Skin of body (tissue), 1 donor: ENCODE measurements at regions not wholly inside any gene's neighbourhood (a gene's known extent, or its start where the extent isn't known, plus 50 kb on each side); places are given as distances from the start of the nearest gene placed in this dataset.

Source experiments
- DNase-seq: peaks from one replicate; lab custom pipeline; 2025; lab: John Stamatoyannopoulos, UW

GRCh38 chr13:66071608-66072007 is 1158.5 kb downstream of the PCDH9 start:
- DNase-seq = no peak

GRCh38 chr13:66071029-66071428 is 1159.1 kb downstream of the PCDH9 start:
- no peak for DNase-seq

- DNase-seq = no peak
These were observed 1160.6 kb downstream of the PCDH9 start for GRCh38 chr13:66069570-66069969.

DNA sequence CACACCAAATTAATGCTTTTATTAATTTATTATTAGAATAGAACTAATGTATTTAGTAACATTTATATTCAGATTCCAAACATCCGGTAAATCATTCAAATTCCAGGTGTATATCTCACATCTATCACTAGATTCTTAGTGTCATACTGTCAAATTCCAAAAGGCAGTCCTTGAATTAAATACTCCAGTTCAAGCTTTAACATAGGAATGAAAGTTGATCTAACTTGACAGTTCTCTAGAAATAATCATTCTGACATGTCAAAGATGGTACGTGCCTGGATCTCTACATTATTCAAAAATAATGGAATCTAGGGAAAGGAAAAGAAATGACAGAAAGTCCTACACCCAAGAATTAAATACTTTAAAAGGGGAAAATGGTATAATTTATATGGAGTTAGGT is 1161.5 kb downstream of the PCDH9 start:
- no peak for DNase-seq

GRCh38 chr13:66048888-66049287 is 1181.2 kb downstream of the PCDH9 start:
- no peak for DNase-seq

DNA sequence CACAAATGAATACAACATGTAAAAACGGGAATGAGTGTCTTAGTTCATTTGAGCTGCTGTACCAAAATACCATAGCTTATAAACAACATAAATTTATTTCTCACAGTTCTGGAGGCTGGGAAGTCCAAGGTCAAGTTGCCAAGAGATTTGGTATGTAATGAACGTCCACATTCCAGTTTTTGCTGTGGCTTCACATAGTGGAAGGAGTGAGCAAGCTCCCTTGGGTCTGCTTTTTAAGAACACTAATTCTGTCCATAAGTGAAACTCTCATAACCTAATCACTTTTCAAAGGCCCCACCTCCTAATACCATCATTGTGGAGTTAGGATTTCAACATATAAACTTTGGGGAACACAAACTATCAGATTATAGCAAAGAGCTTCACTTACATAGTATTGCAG is 1189.6 kb downstream of the PCDH9 start:
- no peak for DNase-seq

- no peak for DNase-seq
These were observed 1193.0 kb downstream of the PCDH9 start for GRCh38 chr13:66037096-66037495.

GRCh38 chr13:66036636-66037035 is 1193.5 kb downstream of the PCDH9 start:
- DNase-seq = no peak

DNA sequence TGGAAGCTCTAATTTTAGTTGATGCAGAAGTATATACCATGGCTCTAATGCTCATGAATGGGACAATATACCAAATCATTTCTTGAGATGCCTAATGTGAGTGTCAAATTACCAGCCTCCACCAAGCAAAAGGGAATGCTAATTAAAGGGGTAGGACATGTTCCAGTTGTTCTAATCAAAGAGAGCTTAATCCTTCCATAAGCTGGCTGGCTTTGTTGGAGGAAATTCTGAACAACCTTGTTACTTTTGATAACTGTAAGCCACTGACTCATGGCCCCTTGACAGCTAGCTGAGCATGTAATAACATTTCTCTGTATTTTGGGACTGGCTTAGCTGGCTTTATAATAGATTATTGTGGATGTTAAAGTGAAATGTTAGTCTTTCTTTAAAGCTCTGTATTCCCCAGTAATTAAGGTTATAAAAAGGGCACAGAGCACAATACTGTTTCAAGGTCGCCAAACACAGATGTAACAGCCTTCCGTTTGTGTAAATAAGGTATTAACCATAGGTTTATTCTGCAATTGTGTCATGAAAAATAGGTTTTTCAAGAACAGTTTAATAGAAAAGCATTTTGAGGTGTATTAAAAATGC is 1194.0 kb downstream of the PCDH9 start:
- DNase-seq = no peak

- DNase-seq = no peak
These were observed 1196.2 kb downstream of the PCDH9 start for GRCh38 chr13:66033924-66034323.

- no peak for DNase-seq
These were observed 1208.3 kb downstream of the PCDH9 start for GRCh38 chr13:66021846-66022245.

DNA sequence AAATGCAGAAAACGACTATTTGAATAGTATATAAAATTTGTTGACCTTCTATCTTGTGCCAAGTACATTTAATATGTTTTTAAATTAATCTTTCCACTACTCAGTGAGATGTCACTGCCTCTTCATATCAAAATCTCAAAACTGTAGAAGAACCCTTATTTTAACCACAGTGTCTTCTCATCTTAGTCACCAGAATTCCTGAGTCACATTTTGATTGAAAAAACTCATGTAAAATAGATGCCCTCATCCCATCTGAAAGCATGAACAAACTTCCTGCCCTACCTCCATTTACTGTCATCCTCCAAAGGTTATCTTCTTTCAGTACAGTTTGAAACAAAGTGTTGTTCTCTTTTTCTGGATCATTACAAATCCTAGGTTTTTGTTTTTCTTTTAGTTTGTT is 1215.4 kb downstream of the PCDH9 start:
- DNase-seq = no peak

GRCh38 chr13:66009241-66009640 is 1220.9 kb downstream of the PCDH9 start:
- DNase-seq = no peak

DNA sequence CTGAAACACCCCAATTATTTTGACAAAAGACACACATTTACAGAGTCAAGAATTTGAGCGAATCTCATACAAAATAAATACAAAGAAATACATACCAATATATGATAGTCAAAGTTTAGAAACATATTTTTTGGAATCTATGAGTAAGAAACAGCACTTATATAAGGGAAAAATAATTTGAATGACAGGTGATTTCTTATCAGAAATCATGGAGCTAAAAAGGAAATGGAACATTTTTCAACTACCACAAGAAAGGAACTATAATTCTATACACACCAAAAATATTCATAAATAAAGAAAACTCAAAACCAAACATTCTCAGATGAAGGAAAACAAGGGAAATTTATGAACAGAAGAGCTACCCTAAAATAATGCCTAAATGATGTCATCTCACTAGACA is 1226.6 kb downstream of the PCDH9 start:
- no peak for DNase-seq

DNA sequence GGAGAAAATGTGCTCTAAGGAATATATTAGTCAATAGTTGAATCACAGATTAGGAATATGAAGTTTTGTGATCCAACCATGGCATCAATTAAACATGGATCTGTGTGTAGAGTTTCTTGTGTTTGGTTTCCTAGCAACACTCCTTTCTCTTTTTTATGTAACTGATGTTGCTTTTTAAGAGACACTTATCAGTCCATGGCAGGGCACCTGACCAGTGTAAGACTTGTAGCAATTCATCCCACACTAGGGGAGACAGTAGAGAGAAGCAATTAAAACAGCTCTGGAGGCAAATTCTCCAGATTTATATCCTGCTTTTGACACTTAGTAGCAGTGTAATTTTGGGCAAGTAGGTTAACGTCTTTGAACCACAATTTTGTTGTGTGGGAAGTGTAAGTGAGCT is 1229.0 kb downstream of the PCDH9 start:
- no peak for DNase-seq

DNA sequence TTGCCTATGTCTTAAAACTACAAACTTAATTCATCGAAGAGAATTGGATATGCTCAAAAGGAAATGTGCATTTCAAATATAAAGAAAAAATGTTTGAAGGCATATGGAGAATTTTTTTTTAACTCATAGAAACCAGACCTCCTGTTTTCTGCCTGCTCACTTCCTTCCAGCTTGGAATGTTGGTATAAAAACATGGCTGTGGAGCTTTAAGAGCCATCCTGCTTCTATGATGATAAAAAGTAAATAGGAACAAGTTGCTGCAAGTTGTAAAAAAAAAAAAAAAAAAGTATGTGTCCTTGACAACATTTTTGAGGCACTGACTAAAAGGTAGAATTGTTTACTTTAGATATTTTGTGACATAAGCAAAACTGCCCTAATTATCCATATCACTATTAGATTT is 1230.7 kb downstream of the PCDH9 start:
- no peak for DNase-seq

DNA sequence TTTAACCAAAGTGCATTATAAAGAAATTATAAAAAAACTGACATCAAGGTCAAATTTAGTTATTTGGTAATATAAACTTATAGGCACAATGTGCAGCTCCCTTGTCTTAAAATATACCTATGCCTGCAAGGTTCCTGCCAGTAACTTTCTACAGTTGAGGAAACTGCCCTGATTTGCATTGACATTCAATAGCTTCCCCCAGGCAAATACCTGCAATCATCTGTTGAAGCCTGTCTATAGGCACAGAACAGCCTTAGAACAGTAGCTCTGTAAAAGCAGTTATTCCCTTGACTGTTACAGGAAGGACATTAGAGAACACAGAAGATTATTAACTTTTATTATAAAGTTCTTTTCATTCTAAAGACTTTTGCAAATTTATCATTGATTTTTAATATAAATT is 1239.5 kb downstream of the PCDH9 start:
- DNase-seq = no peak

- DNase-seq = no peak
These were observed 1244.5 kb downstream of the PCDH9 start for GRCh38 chr13:65985612-65986011.

DNA sequence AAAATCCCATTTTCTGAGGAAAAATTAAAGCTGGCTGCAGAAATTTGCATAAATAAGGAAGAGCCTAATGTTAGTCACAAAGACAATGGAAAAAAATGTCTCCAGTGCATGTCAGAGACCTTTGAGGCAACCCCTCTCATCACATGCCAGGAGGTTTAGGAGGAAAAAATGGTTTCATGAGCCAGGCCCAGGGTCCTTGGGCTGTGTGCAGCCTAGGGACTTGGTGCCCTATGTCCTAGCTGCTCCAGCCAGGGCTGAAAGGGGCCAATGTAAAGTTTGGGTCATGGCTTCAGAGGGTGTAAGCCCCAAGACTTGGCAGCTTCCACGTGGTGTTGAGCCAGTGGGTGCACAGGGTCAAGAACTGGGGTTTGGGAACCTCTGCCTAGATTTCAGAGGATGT is 1252.6 kb downstream of the PCDH9 start:
- no peak for DNase-seq

DNA sequence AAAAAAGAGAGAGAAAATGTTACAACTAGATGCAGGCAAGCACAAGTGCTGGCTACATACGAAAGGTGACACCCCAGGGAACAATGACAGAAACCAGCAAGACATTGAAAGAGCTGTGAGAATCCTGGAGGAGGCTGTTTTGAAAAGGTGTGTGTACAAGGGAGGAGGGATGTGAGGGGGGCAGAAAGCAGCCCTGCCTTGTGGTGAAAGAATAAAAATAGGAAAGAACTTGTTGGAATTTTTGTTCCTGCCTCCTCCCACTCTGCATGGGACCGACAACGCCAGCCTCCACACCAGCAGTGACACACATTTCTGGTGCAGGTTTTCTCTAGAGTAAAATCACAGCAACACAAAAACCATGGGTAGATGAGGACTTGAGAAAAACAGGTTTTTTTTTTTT is 1258.6 kb downstream of the PCDH9 start:
- DNase-seq = no peak

- no peak for DNase-seq
These were observed 1263.1 kb downstream of the PCDH9 start for GRCh38 chr13:65966991-65967451.

DNA sequence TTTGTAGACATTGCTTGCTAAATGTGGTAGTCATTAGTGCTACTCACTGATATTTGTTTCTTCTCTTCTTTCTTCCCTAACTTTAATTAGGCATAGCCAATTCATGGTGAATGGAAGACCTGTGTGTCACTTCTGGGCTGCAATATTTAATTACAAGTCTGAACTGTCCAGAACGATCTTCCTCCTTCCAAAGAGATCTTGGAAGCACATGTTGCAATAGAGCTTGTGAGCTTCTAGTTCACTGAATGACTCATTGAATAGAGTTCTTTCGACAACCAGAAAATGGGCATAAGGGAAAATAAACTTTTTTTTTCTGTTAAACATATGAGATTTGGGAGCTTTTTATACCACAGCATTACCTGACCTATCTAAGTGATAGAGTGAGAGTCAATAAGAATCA is 1264.6 kb downstream of the PCDH9 start:
- no peak for DNase-seq

GRCh38 chr13:65964672-65965071 is 1265.5 kb downstream of the PCDH9 start:
- no peak for DNase-seq

- DNase-seq = no peak
These were observed 1270.8 kb downstream of the PCDH9 start for GRCh38 chr13:65959305-65959704.
